H1 (cell line): ENCODE measurements at regions not wholly inside any gene's neighbourhood (a gene's known extent, or its start where the extent isn't known, plus 50 kb on each side); places are given as distances from the start of the nearest gene placed in this dataset.

Experiments
- CTCF ChIP-seq, 3 experiments: IDR thresholded peaks; 1 replicate in 2 of 3; 2 replicates in 1 of 3; pipeline versions ENCODE4 v1.5.1 to v1.6.1; 2011; ENCODE audit warnings: low read length in 3 of 3, mild to moderate bottlenecking in 3 of 3, inconsistent platforms in 2 of 3, low read depth in 1 of 3, moderate library complexity in 1 of 3; ENCODE audit not compliant: insufficient read depth in 1 of 3; ENCODE audit errors: control extremely low read depth in 1 of 3

GRCh38 chr6:167643716-167644115 is 183.0 kb upstream of the AFDN start (continued):
- TF ChIP-seq CTCF (IDR thresholded peaks at IDR 0.05; ENCODE audit: control extremely low read depth in 1 of 3, insufficient read depth in 1 of 3, low read depth in 1 of 3, low read length in 3 of 3) = no peak
- TF ChIP-seq, all 59 proteins: peak for 0
